ENCODE measurements at regions not wholly inside any gene's neighbourhood (a gene's known extent, or its start where the extent isn't known, plus 50 kb on each side); places are given as distances from the start of the nearest gene placed in this dataset.

GRCh38 chr2:59732871-59733566, 820.4 kb downstream of the BCL11A start:
- H2AFZ ChIP-seq (ENCODE audit: low read depth, low read length), result no peak overlapping the region
- DNase-seq, result no peak
- TF ChIP-seq EZH2 (IDR thresholded peaks at IDR 0.05; ENCODE audit: borderline replicate concordance, low read depth, low read length, severe bottlenecking) (no peak), CTCF (IDR thresholded peaks at IDR 0.05; ENCODE audit: borderline replicate concordance, extremely low read depth, low read length, poor library complexity, severe bottlenecking) (no peak)

GRCh38 chr2:59727121-59727590, 826.3 kb downstream of the BCL11A start:
- Histone ChIP-seq H3K9me3 (ENCODE audit: insufficient read depth, low read length, severe bottlenecking) (no peaks in the 10 kb centered on the region), H2AFZ (ENCODE audit: low read depth, low read length) (no peak overlapping the region), H3K4me1 (ENCODE audit: insufficient read depth, low read length) (no peaks in the 10 kb centered on the region), H3K4me2 (ENCODE audit: insufficient read depth, low read length) (no peak overlapping the region), H3K27me3 (ENCODE audit: insufficient read depth, low read length, poor library complexity) (no peaks in the 10 kb centered on the region), H3K27ac (ENCODE audit: low read length) (no peak overlapping the region), H3K36me3 (ENCODE audit: insufficient read depth, low read length) (no peaks in the 10 kb centered on the region), H3K79me2 (ENCODE audit: insufficient read depth, low read length) (no peaks in the 10 kb centered on the region), H3K9ac (ENCODE audit: low read depth, low read length) (no peak overlapping the region), H4K20me1 (ENCODE audit: insufficient read depth, low read length) (no peaks in the 10 kb centered on the region), H3K4me3 (ENCODE audit: low read depth in 1 of 2, low read length in 2 of 2) (no peak overlapping the region)
- DNase-seq (no peak), ATAC-seq (ENCODE audit: insufficient read depth, low read depth) (no peak)
- no peak for TF ChIP-seq EZH2 (IDR thresholded peaks at IDR 0.05; ENCODE audit: borderline replicate concordance, low read depth, low read length, severe bottlenecking)
- TF ChIP-seq CTCF (IDR thresholded peaks at IDR 0.05; ENCODE audit: borderline replicate concordance, extremely low read depth, low read length, poor library complexity, severe bottlenecking), result no peak

More at GRCh38 chr2:59732871-59733566, 820.4 kb downstream of the BCL11A start:
- Histone ChIP-seq H3K79me2 (ENCODE audit: insufficient read depth, low read length) (no peaks in the 10 kb centered on the region), H3K4me3 (ENCODE audit: low read depth in 1 of 2, low read length in 2 of 2) (no peak overlapping the region), H3K36me3 (ENCODE audit: insufficient read depth, low read length) (no peaks in the 10 kb centered on the region), H3K9me3 (ENCODE audit: insufficient read depth, low read length, severe bottlenecking) (no peaks in the 10 kb centered on the region), H3K4me1 (ENCODE audit: insufficient read depth, low read length) (no peaks in the 10 kb centered on the region), H3K27ac (ENCODE audit: low read length) (no peak overlapping the region), H3K27me3 (ENCODE audit: insufficient read depth, low read length, poor library complexity) (no peaks in the 10 kb centered on the region), H3K4me2 (ENCODE audit: insufficient read depth, low read length) (no peak overlapping the region), H4K20me1 (ENCODE audit: insufficient read depth, low read length) (no peaks in the 10 kb centered on the region), H3K9ac (ENCODE audit: low read depth, low read length) (no peak overlapping the region)
- ATAC-seq (ENCODE audit: insufficient read depth, low read depth), result no peak

- Histone ChIP-seq H3K4me3 (ENCODE audit: low read depth in 1 of 2, low read length in 2 of 2) (no peak overlapping the region), H3K4me2 (ENCODE audit: insufficient read depth, low read length) (no peak overlapping the region), H3K27me3 (ENCODE audit: insufficient read depth, low read length, poor library complexity) (no peaks in the 10 kb centered on the region), H4K20me1 (ENCODE audit: insufficient read depth, low read length) (no peaks in the 10 kb centered on the region), H3K9me3 (ENCODE audit: insufficient read depth, low read length, severe bottlenecking) (no peaks in the 10 kb centered on the region), H3K79me2 (ENCODE audit: insufficient read depth, low read length) (no peaks in the 10 kb centered on the region), H3K36me3 (ENCODE audit: insufficient read depth, low read length) (no peaks in the 10 kb centered on the region), H3K27ac (ENCODE audit: low read length) (no peak overlapping the region), H3K4me1 (ENCODE audit: insufficient read depth, low read length) (no peaks in the 10 kb centered on the region), H3K9ac (ENCODE audit: low read depth, low read length) (no peak overlapping the region), H2AFZ (ENCODE audit: low read depth, low read length) (no peak overlapping the region)
- no peak for DNase-seq
- no peak for ATAC-seq (ENCODE audit: insufficient read depth, low read depth)
- TF ChIP-seq CTCF (IDR thresholded peaks at IDR 0.05; ENCODE audit: borderline replicate concordance, extremely low read depth, low read length, poor library complexity, severe bottlenecking) (no peak), EZH2 (IDR thresholded peaks at IDR 0.05; ENCODE audit: borderline replicate concordance, low read depth, low read length, severe bottlenecking) (no peak)
Observed at GRCh38 chr2:59726228-59727120, 827.0 kb downstream of the BCL11A start.
